Left ventricle myocardium inferior (tissue), 1 donor: ENCODE measurements at regions not wholly inside any gene's neighbourhood (a gene's known extent, or its start where the extent isn't known, plus 50 kb on each side); places are given as distances from the start of the nearest gene placed in this dataset.

Experiments used
- DNase-seq: peaks from one replicate; pipeline ENCODE4 v3.0.0-alpha.2; 2020
- H3K27ac ChIP-seq: fragments of 200-600 bp; replicated peaks from 2 replicates; pipeline ENCODE4 v1.8.0; 2021
- H3K27me3 ChIP-seq: fragments of 200-600 bp; 2 replicates; pipeline ENCODE4 v1.8.0; 2021; ENCODE audit warnings: low read depth
- H3K36me3 ChIP-seq: fragments of 200-600 bp; 2 replicates; pipeline ENCODE4 v1.8.0; 2021
- H3K4me1 ChIP-seq: fragments of 200-600 bp; 2 replicates; pipeline ENCODE4 v1.8.0; 2021
- H3K4me3 ChIP-seq: fragments of 200-600 bp; 2 replicates; pipeline ENCODE4 v1.8.0; 2021; ENCODE audit warnings: mild to moderate bottlenecking, moderate library complexity
- H3K9me3 ChIP-seq: fragments of 200-600 bp; replicated peaks from 2 replicates; pipeline ENCODE4 v1.8.0; 2021
- CTCF ChIP-seq: fragments of 200-600 bp; IDR thresholded peaks from 2 replicates; pipeline ENCODE4 v1.8.0; 2021; ENCODE audit warnings: antibody characterized with exemption, mild to moderate bottlenecking, borderline replicate concordance
- intact Hi-C: fragments of 100-400 bp; cut with micrococcal nuclease; formaldehyde crosslinking; loops from one replicate; pipeline ENCODE4 v1.11.0; 2022
- donor health status: DM: no; HTN: yes; CAD: no; lungs with severe emphysema.

DNA sequence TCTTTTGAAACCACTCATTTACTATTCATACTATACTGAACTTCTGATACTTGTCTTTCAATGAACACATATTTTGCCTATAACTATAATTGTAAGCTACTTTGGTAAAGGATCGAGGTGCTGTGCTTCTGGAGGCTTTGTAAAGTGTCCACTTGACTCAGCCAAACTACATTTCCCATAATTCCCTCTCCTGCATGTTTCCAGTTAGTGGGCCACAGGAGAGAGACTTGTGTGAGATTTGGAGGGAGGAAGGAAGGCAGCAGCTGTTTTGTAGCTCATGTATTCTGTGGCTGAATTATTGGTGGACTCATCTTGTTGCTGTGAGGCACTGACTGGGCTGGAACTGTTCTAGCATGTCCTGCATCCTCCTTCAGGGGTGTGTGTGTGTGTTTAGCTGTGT is 328.8 kb downstream of the ARL6IP6 start:
- no peaks in the 10 kb centered on the region for H3K4me1 ChIP-seq
- H3K27me3 ChIP-seq, result no peaks in the 10 kb centered on the region
- H3K9me3 ChIP-seq, result no peaks in the 10 kb centered on the region
- H3K4me3 ChIP-seq, result no peak overlapping the region
- no peak for DNase-seq
- intact Hi-C loops, result no loop called here
- no peak overlapping the region for H3K27ac ChIP-seq
- H3K36me3 ChIP-seq, result no peaks in the 10 kb centered on the region
- TF ChIP-seq CTCF, result no peak

DNA sequence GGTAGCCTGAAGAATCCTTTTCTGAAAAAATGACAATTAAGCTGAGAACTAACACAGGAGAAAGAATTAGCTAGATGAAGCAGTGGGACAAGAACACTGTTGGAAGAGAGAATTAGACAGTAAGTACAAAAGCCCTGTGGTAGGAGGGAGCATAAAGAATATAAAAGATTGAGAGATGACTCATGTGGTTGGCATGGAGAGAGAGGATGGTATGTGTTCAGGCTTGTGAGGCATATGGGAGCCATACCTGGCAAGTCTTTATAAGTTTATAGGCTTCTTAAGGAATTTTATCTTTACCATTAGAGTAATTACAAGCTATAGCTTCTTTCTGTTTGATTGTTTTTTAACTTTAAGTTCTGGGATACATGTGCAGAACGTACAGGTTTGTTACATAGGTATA is 325.0 kb downstream of the ARL6IP6 start:
- intact Hi-C loops, result no loop called here
- Histone ChIP-seq H3K4me3 (no peak overlapping the region), H3K9me3 (no peaks in the 10 kb centered on the region), H3K36me3 (no peaks in the 10 kb centered on the region), H3K27me3 (no peaks in the 10 kb centered on the region), H3K4me1 (no peaks in the 10 kb centered on the region), H3K27ac (no peak overlapping the region)
- TF ChIP-seq CTCF, result no peak
- no peak for DNase-seq

- Histone ChIP-seq H3K4me3 (no peak overlapping the region), H3K27me3 (no peaks in the 10 kb centered on the region), H3K27ac (no peak overlapping the region), H3K9me3 (peaks cover 5% of the 10 kb centered on the region), H3K36me3 (no peaks in the 10 kb centered on the region), H3K4me1 (no peaks in the 10 kb centered on the region)
- TF ChIP-seq CTCF, result no peak
- DNase-seq, result no peak
- intact Hi-C loops, result no loop called here
Measured at GRCh38 chr2:153028626-153029025, 310.2 kb downstream of the ARL6IP6 start.

DNA sequence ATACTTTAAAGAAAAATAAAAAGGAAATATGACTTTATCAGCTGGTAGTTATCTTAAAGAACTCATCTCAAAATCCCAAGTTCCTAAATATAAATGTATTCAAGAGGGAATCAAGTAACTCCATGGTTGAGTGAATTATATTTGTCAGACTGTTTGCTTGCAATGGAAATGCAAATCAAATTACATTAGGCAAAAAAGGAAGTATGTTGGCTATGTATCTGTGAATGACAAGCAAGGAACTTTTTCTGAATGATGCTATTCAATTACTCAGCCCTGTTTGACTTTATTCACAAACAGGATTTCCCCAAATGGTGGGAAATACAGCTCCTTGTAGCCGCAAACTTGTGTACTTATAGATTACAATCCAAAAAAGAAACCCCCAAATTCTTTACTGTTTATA is 309.1 kb downstream of the ARL6IP6 start:
- no peaks in the 10 kb centered on the region for H3K36me3 ChIP-seq
- TF ChIP-seq CTCF, result no peak
- intact Hi-C loops, result no loop called here
- no peaks in the 10 kb centered on the region for H3K4me1 ChIP-seq
- H3K27ac ChIP-seq, result no peak overlapping the region
- DNase-seq, result no peak
- H3K9me3 ChIP-seq, result no peaks in the 10 kb centered on the region
- no peaks in the 10 kb centered on the region for H3K27me3 ChIP-seq
- H3K4me3 ChIP-seq, result no peak overlapping the region

GRCh38 chr2:153020201-153020600 is 301.8 kb downstream of the ARL6IP6 start:
- intact Hi-C loops, result no loop called here
- no peak overlapping the region for H3K27ac ChIP-seq
- H3K27me3 ChIP-seq, result no peaks in the 10 kb centered on the region
- no peak for DNase-seq
- no peaks in the 10 kb centered on the region for H3K36me3 ChIP-seq
- H3K4me3 ChIP-seq, result no peak overlapping the region
- no peak for TF ChIP-seq CTCF
- H3K4me1 ChIP-seq, result no peaks in the 10 kb centered on the region
- H3K9me3 ChIP-seq, result peaks cover 33% of the 10 kb centered on the region
